GM23338 (cell line): ENCODE measurements at regions not wholly inside any gene's neighbourhood (a gene's known extent, or its start where the extent isn't known, plus 50 kb on each side); places are given as distances from the start of the nearest gene placed in this dataset.

Experiments used
- CREB1 ChIP-seq: fragments of 250-450 bp; sonication (Bioruptor Pico); IDR thresholded peaks from 2 replicates; pipeline ENCODE4 v1.5.0; 2020; ENCODE audit warnings: low read depth, mild to moderate bottlenecking, moderate library complexity
- CTCF ChIP-seq, 2 experiments: fragments of 200-600 bp in 1 of 2; sonication (generic) in 1 of 2; conservative IDR thresholded peaks; 2 replicates each; pipeline versions ENCODE4 v1.5.1 to v1.6.1; 2016 to 2017; ENCODE audit warnings: antibody characterized with exemption in 2 of 2, low read depth in 2 of 2, mild to moderate bottlenecking in 2 of 2, moderate library complexity in 1 of 2
- ETS1 ChIP-seq: IDR thresholded peaks from 2 replicates; pipeline ENCODE4 v1.6.1; 2016; ENCODE audit warnings: antibody characterized with exemption
- EZH2 ChIP-seq: fragments of 200-600 bp; sonication (generic); IDR thresholded peaks from one replicate; pipeline ENCODE4 v1.8.0; 2017; ENCODE audit warnings: antibody characterized with exemption, mild to moderate bottlenecking, low read depth; ENCODE audit not compliant: unreplicated experiment
- EZH2phosphoT487 ChIP-seq: fragments of 200-600 bp; sonication (generic); IDR thresholded peaks from one replicate; pipeline ENCODE4 v1.8.1; 2018; ENCODE audit warnings: antibody characterized with exemption; ENCODE audit not compliant: unreplicated experiment
- JUNB ChIP-seq: IDR thresholded peaks from one replicate; pipeline ENCODE4 v1.6.1; 2016; ENCODE audit warnings: antibody characterized with exemption; ENCODE audit not compliant: unreplicated experiment
- POLR2AphosphoS5 ChIP-seq: IDR thresholded peaks from 2 replicates; pipeline ENCODE4 v1.6.1; 2016; ENCODE audit warnings: antibody characterized with exemption, low read depth
- REST ChIP-seq: IDR thresholded peaks from one replicate; pipeline ENCODE4 v1.6.1; 2018; ENCODE audit warnings: antibody characterized with exemption; ENCODE audit not compliant: unreplicated experiment
- STAT1 ChIP-seq: IDR thresholded peaks from one replicate; pipeline ENCODE4 v1.6.1; 2016; ENCODE audit warnings: antibody characterized with exemption; ENCODE audit not compliant: unreplicated experiment
- ZNF331 ChIP-seq: fragments of 250-450 bp; sonication (Bioruptor Pico); IDR thresholded peaks from 2 replicates; pipeline ENCODE4 v1.5.0; 2020; ENCODE audit warnings: low read depth, mild to moderate bottlenecking, moderate library complexity

- TF ChIP-seq CTCF (conservative IDR thresholded peaks at IDR 0.05; ENCODE audit: low read depth in 2 of 2) (no peak), REST (no peak), EZH2phosphoT487 (no peak), POLR2AphosphoS5 (no peak), EZH2 (no peak), CREB1 (CRISPR knock-in tag) (no peak), ETS1 (no peak), JUNB (no peak), STAT1 (no peak), ZNF331 (CRISPR knock-in tag) (no peak)
These were observed 107.0 kb upstream of the AR start for GRCh38 chrX:67436867-67437266.
